ENCODE measurements at regions not wholly inside any gene's neighbourhood (a gene's known extent, or its start where the extent isn't known, plus 50 kb on each side); places are given as distances from the start of the nearest gene placed in this dataset.
"Not testable (repeated sequence)": the region's sequence is repeated elsewhere in the genome, so short reads cannot be mapped to it uniquely, and the experiment has no call there.

DNA sequence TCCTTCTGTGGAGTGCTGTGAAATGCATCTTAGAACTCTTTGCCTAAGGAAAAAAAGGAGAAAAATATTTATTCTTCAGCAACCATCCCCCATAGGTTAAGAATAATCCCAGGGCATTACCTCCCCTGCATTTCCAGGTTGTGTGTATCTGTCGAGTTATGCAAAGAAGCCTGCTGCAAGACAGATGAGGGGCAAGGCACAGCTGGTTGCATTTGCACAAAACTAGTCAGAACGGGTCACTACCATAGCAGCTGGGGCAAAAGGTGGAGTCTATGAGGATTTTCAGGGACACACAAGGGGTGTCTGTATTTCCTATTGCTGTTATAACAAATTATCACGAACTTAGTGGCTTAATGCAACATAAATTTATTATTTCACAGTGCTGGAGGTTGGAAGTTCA is 443.4 kb upstream of the C1orf87 start:
- Mint-ChIP-seq H3K27ac (no peak overlapping the region), H3K4me1 (no peaks in the 10 kb centered on the region), H3K27me3 (no peaks in the 10 kb centered on the region), H3K9me3 (no peaks in the 10 kb centered on the region), H3K4me3 (no peak overlapping the region)
- ATAC-seq (no peak), DNase-seq (no peak)

DNA sequence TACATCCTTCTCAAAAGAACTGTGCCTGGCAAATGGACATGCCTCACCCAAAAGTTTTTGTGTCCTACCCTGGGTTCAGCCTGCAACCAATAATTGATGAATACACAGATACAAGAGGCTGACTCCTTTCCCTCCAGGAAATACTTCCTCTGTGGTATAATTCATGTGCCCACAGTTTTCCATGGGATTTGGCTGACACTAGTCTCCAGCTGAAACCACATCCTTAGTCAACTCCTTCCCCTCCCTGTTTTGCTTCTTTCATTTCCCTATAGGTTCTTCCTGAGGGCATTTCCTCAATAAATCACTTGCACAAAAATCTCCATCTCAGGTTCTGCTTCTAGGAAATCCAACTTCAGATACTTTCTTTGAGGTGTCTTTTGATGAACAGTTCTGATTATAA is 436.6 kb upstream of the C1orf87 start:
- H3K9me3 Mint-ChIP-seq = no peaks in the 10 kb centered on the region
- no peaks in the 10 kb centered on the region for H3K4me1 Mint-ChIP-seq
- no peak overlapping the region for H3K4me3 Mint-ChIP-seq
- H3K27ac Mint-ChIP-seq = no peak overlapping the region
- H3K27me3 Mint-ChIP-seq = no peaks in the 10 kb centered on the region
- ATAC-seq (no peak), DNase-seq (no peak)

DNA sequence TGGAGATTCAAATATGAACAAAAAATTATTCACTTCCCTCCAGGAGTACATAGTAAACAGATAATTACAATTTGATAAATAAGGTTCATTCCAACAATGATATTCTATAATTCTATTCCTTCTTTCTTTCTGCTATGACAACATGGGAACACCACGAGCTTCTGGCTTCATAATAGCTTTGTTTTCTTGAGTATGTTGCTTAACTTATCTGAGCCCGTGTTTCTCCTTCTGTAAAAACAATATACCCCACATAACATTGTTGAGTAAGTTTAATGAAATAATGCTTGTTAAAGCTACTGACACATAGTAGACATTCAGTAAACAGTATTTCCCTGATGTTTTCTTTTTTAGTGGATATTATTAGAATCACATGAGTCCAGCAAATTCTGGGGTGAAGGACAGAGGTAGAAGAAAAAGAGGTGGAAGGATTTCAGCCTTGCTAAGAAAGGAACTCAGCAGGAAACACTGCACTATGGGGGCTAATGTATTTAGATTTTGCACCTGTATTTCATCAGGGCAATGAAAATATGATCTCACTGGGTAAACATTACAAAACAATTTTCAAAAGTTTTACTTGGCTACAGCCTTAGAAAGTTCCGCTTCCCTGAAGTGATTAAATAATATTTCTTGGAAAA is 430.8 kb upstream of the C1orf87 start:
- no peak for ATAC-seq
- H3K4me3 Mint-ChIP-seq = no peak overlapping the region
- H3K4me1 Mint-ChIP-seq = no peaks in the 10 kb centered on the region
- no peak for DNase-seq
- peaks cover 11 to 13% of the 10 kb centered on the region in 2 donors for H3K9me3 Mint-ChIP-seq
- H3K27me3 Mint-ChIP-seq = no peaks in the 10 kb centered on the region
- no peak overlapping the region for H3K27ac Mint-ChIP-seq

DNA sequence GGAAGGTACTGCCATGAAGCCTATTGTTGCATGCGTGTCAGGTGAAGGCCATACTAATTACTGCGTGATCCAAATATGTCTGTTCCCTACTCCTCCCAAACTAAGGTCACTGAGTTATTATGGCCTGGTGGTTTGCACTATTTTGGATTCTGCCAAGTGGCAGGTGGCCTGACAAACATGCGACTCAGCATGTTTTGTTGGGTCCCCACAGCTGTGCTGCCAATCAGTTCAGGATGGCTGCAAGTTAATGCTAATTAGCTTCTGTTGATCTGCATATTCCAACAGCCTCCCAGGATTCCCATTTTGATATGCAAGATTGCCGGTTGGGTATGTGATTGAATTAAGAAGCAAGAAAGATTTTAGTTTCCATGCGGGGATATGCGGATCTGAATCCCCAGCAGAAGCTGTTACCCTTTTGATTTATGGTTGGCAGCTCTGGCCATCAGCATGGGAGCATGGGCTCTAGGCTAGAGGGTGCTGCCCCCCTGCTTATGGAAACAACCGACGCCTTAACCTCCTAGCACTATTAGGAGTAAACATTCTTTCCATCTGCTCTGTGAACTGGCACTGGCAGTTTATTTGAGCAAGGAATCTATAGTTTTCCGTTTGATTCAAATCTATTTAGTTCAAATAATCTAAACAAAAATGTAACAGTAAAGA is 429.8 kb upstream of the C1orf87 start:
- ATAC-seq = no peak
- Mint-ChIP-seq H3K9me3 (peaks cover 13 to 19% of the 10 kb centered on the region in 2 donors), H3K27me3 (no peaks in the 10 kb centered on the region), H3K27ac (no peak overlapping the region), H3K4me3 (no peak overlapping the region), H3K4me1 (no peaks in the 10 kb centered on the region)
- DNase-seq = no peak

DNA sequence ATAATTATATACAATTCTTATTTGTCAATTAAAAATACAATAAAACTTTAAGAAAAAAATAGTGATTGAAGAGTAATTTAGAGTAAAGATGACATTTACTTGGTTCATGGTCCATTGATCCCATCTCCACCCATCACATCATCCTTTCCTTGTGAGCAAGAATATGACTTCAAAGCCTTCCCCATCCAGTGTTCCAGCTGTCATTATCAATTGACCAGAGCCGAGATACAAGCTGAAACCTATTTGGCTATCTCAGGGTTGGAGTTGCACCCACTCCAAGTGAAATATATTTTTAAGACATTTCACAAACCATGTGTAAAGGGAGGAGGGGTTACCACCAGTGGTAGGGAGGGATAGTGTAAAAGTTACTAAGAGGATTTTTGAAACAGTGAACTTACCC is 428.9 kb upstream of the C1orf87 start:
- H3K4me3 Mint-ChIP-seq = no peak overlapping the region
- no peaks in the 10 kb centered on the region for H3K27me3 Mint-ChIP-seq

DNA sequence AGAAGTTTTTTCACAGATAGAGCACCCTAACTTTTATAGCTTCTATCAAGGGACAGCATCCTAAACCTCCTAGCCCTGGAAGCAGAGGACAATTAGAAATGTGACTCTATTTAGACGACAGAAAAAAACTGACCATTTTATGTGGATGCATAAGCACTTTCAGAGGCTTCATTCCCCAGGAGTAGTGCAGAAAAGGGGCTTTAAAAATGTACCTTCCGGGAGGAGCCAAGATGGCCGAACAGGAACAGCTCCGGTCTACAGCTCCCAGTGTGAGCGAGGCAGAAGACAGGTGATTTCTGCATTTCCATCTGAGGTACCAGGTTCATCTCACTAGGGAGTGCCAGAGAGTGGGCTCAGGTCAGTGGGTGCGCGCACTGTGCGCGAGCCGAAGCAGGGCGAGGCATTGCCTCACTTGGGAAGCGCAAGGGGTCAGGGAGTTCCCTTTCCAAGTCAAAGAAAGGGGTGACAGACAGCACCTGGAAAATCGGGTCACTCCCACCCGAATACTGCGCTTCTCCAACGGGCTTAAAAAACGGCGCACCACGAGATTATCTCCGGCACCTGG is 416.4 kb upstream of the C1orf87 start:
- not testable (repeated sequence) for H3K27ac Mint-ChIP-seq, H3K4me3 Mint-ChIP-seq, ATAC-seq, DNase-seq, H3K4me1 Mint-ChIP-seq, H3K27me3 Mint-ChIP-seq
- H3K9me3 Mint-ChIP-seq = peaks cover 0 to 11% of the 10 kb centered on the region in 2 donors

More for the DNA sequence above, 428.9 kb upstream of the C1orf87 start:
- Mint-ChIP-seq H3K27ac (no peak overlapping the region), H3K4me1 (no peaks in the 10 kb centered on the region), H3K9me3 (peaks cover 18 to 22% of the 10 kb centered on the region in 2 donors)
- DNase-seq (no peak), ATAC-seq (no peak)

DNA sequence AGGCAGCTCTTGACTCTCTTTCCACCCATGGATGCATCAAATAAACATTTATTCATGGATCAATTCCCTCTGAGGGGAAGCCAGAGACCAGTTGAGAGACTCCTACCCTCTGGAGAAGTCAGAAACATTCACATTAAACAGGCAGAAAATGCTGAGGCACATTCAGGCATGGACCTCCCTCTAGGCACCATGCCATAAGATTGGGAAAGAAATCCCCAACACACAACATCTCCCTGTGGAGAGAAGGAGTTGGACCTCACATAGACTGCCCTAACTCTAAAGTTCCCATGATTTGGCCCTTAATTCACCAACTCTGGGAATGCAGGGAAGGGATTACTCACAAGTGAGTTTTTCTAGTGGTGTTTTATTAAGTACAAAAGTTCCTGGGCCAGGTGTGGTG is 415.3 kb upstream of the C1orf87 start:
- Mint-ChIP-seq H3K9me3 (peaks cover 0 to 11% of the 10 kb centered on the region in 2 donors), H3K4me1 (no peaks in the 10 kb centered on the region), H3K27ac (no peak overlapping the region), H3K27me3 (no peaks in the 10 kb centered on the region), H3K4me3 (no peak overlapping the region)
- DNase-seq (no peak), ATAC-seq (no peak)

DNA sequence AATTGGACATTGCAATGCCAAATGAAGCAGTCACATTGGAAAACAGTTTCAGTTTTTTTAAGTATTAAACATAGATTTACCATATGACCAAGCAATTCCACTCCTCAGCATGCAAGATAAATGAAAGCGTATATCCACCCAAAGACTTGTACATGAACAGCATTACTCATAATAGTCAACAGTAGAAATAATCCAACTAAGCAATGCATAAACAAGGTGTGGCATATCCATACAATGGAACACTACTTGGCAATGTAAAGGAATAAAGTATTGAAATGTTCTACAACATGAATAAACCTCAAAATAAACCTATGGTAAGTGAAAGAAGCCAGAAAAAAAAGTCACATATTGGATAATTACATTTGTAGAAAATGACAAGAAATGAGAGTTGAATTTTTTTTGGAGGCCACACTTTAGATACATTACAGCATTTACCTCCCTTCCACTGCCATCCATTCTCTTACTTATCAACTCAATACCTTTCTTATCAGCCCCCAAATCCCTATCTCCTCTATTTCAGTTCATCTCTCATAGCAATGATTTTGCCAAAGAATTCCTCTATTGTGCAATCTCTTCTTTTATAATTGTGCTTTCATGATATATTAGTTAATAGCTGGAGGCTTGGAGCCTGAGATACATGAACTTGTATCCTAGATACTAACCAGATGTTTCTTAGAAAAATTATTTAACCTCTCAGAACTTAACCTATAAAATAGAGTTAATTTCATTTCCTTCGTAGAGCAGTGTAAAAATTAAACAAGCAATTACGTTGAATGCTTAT is 414.2 kb upstream of the C1orf87 start:
- Mint-ChIP-seq H3K27ac (no peak overlapping the region), H3K27me3 (no peaks in the 10 kb centered on the region), H3K4me1 (no peaks in the 10 kb centered on the region), H3K4me3 (no peak overlapping the region), H3K9me3 (peaks cover 0 to 11% of the 10 kb centered on the region in 2 donors)
- ATAC-seq (no peak), DNase-seq (no peak)

DNA sequence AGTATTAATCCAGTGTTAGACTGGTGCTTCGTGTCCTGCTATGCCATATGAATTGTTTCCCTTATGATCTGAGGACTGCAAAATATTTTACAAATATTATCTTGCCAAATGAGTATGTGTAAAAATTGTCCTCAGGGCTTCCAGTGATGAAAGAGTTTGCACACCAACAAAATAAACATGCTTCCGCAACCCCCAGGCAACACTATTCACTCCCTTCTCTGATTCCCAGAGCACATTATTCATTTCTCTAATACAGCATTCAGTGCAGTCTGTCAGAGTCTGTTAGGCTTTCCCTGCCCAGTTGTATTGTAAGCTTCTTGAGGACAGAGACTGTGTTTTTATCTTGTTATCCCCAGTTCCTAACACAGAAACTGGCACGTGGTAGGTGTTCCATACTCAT is 409.9 kb upstream of the C1orf87 start:
- no peaks in the 10 kb centered on the region for H3K27me3 Mint-ChIP-seq
- no peak for ATAC-seq
- H3K27ac Mint-ChIP-seq = no peak overlapping the region
- peaks cover 0 to 3% of the 10 kb centered on the region in 2 donors for H3K9me3 Mint-ChIP-seq
- H3K4me3 Mint-ChIP-seq = no peak overlapping the region
- no peak for DNase-seq
- no peaks in the 10 kb centered on the region for H3K4me1 Mint-ChIP-seq

DNA sequence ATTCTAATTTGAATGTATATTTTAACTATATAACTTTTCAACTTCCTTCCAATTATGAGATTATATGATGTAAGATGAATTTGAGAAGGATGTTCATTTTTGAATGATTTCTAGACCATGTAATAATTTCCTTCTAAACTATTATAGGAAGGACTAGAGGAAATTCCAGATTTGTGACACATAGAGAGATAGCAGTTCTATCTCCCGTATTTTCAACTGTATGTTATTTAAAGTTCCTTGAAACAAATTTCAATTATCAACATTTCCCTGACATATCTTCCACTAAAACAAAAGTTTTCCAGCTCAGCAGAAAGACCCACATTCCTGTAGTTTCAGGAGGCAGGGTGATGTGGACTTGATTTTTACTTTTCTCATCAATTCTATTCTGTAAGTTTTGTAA is 396.7 kb upstream of the C1orf87 start:
- Mint-ChIP-seq H3K27me3 (no peaks in the 10 kb centered on the region), H3K27ac (no peak overlapping the region), H3K4me1 (no peaks in the 10 kb centered on the region), H3K4me3 (no peak overlapping the region), H3K9me3 (peaks cover 5 to 7% of the 10 kb centered on the region in 2 donors)
- ATAC-seq (no peak), DNase-seq (no peak)

DNA sequence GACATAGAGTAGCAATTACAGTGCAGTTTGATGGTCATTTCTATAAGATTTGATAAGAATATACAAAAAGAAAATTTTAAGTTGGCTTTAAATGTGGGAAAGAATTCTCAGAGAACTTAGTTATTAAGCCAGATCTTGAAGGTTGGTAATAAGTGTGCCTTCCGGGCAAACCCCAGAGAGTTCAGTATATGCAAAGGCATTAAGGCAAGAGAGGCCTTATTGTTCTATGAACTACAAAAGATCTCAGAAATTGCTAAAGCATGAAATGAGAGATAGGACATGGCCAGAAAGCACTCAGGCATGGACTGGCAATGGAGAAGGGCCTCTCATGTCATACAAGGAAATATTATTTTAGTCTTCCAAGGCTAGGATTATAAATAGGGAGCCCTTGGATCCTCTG is 390.2 kb upstream of the C1orf87 start:
- DNase-seq = no peak
- Mint-ChIP-seq H3K4me3 (no peak overlapping the region), H3K27ac (no peak overlapping the region), H3K27me3 (no peaks in the 10 kb centered on the region), H3K4me1 (no peaks in the 10 kb centered on the region), H3K9me3 (peaks cover 18 to 20% of the 10 kb centered on the region in 2 donors)
- no peak for ATAC-seq

DNA sequence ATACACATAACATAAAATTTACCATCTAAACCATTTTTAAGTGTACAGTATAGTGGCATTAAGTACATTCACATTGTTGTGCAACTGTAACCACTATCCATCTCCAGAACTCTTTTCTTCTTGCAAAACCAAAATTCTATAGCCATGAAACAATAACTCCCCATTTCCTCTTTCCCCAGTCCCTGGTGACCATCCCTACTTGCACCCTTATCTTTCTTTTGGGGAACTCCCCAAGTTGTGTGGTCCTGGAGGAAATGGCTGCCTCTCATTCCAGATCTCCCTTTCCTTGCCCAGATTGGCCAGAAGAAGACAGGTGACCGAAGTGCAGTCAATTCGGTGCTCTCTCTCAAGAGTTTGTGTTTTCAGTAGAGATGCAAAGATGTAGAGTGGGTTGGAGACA is 389.6 kb upstream of the C1orf87 start:
- Mint-ChIP-seq H3K4me1 (no peaks in the 10 kb centered on the region), H3K27ac (peak overlapping the region in 1 of 2 donors; percentile 29), H3K9me3 (peaks cover 18 to 20% of the 10 kb centered on the region in 2 donors), H3K4me3 (no peak overlapping the region), H3K27me3 (no peaks in the 10 kb centered on the region)
- ATAC-seq = no peak
- no peak for DNase-seq

DNA sequence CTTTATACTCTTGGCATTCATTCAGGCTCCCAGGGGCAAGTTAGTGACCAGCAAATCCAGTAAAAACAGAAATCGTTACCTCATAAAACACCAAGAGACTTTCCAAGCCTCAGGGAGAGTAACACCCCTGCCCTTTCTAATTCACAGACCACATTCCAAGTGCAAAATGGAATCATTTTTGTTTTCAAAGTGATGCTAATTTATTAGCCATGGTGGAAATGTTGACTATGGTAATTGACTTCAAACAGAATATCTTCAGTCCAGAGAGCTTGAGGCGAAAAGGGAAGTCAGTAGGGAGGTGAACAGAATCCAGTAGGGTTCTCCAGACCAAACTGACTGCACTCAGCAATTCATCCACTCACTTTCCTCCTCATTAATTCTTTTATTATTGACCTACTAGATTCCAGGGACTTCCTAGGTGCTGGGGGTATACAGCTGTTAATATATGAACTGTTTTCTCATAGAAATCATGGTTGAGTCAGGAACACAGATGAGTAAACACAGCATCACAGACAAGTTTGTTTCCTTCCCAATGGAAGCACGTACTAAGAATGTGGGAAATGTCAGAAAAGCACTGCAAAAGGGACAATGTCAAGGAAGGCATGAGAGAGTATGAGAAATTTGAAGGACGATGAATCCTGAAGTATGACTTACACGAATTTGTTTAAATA is 388.5 kb upstream of the C1orf87 start:
- H3K4me3 Mint-ChIP-seq = no peak overlapping the region
- H3K4me1 Mint-ChIP-seq = no peaks in the 10 kb centered on the region
- H3K9me3 Mint-ChIP-seq = peaks cover 17 to 19% of the 10 kb centered on the region in 2 donors
- DNase-seq (no peak), ATAC-seq (no peak)
- no peak overlapping the region for H3K27ac Mint-ChIP-seq
- H3K27me3 Mint-ChIP-seq = no peaks in the 10 kb centered on the region

DNA sequence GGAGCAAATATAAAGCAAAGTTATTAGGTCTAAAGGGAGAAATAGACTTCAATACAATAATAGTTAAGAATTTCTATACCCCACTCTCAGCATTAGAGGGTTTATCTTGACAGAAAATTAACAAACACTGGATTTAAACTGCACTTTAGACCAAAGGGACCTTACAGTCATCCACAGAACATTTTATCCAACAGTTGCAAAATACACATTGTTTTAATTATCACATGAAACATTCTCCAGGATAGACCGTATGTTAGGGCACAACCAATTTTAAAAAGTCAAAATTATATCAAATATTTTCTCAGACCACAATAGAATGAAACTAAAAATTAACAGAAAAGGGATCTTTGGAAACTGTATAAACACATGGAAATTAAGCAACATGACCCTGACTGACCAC is 384.5 kb upstream of the C1orf87 start:
- no peak overlapping the region for H3K4me3 Mint-ChIP-seq
- no peaks in the 10 kb centered on the region for H3K27me3 Mint-ChIP-seq
- H3K9me3 Mint-ChIP-seq = peaks cover 18 to 35% of the 10 kb centered on the region in 2 donors
- no peak for ATAC-seq
- H3K27ac Mint-ChIP-seq = no peak overlapping the region
- no peak for DNase-seq
- no peaks in the 10 kb centered on the region for H3K4me1 Mint-ChIP-seq

DNA sequence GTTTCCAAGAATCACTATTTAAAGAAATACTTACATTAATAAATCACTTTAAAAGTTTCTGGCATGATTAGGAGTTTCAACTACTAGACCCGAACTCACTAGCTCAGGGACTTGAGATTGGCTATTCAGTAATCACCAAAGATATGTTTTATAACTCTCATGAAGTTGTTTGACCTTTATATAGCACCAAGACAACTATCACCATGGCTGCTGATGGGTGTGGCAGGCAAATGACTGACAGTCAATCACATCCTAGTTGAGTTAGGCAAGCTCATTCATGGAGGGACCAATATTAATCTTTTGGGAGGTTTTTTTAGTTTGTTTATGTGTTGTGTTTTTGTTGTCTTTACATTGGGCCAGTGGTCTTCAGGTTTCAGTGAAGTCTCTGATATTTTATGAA is 376.3 kb upstream of the C1orf87 start:
- ATAC-seq = no peak
- H3K27ac Mint-ChIP-seq = no peak overlapping the region
- peaks cover 0 to 8% of the 10 kb centered on the region in 2 donors for H3K9me3 Mint-ChIP-seq
- DNase-seq = no peak
- no peaks in the 10 kb centered on the region for H3K4me1 Mint-ChIP-seq
- H3K27me3 Mint-ChIP-seq = no peaks in the 10 kb centered on the region
- H3K4me3 Mint-ChIP-seq = no peak overlapping the region

All from stimulated activated naive CD8-positive, alpha-beta T cell treated with anti-CD3 and anti-CD28 coated beads, Interleukin-15, amount 100 ng/mL, for 72 hours (primary cell).